ENCODE measurements at regions not wholly inside any gene's neighbourhood (a gene's known extent, or its start where the extent isn't known, plus 50 kb on each side); places are given as distances from the start of the nearest gene placed in this dataset.
"Not testable (repeated sequence)": the region's sequence is repeated elsewhere in the genome, so short reads cannot be mapped to it uniquely, and the experiment has no call there.

DNA sequence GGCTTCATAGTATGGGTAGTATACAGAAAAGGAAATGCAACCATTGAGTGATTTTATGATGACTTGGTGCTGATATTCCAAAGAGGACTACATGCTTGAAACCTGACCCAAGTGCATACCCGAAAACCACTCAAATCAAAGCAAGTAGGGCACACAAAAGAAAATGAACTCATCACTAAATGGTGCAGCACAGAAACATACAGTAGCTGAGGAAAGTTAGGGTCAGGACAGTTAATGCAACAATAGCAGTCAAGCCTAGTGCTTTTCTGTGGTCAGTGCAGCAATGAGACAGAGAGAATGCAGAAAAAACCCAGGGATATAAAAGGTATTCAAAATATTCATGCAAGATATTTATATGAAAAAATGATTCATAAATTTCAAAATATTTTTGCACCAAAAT, 711.1 kb downstream of the EPHA7 start:
- FAIRE-seq, result no peak

DNA sequence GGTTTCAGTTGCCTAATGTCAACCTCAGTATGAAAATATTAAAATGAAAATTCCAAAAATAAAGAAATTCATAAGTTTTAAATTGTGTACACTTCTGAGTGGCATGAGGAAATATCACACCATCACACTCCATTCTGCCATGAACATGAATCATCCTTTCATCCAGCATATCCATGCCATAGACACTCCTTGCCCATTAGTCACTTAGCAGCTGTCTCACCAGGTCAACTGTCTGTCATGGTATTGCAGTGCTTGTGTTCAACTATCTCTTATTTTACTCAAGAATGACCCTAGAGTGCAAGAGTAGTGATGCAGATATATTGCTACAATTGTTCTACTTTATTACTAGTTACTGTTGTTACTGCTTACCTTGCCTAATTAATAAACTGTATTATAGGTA, 712.4 kb downstream of the EPHA7 start:
- no peak for FAIRE-seq

DNA sequence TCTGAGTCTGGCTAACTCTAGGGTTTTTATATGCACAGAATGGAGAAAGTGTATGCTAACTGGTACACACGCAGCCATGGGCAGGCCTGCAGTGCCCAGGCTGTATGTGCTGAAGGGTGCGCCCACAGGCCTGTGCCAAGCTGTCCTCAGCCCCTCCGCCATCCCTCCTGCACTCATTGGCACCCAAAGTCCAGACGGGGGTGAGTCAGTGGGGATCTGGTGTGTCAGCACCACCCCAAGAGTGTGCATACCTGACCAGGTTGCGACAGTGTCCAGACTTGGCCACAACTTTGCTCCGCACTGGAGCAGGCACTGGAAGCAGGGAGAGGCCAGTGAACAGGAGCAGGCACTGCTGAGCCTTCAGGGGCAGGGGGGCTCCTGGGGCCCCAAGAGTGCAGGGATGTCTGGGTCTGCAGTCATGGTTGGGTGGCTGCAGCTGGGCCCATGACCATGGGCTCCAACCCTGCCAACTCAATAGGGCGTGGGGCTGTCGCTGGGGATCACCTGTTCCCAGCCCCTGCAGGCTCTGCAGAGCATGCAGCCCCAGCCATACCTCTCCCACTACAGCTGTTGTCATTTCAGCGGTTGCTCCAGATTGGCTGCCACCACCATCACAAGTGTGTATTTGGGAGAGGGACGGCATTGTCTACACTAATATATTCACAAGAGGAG, 717.8 kb downstream of the EPHA7 start:
- no peak for FAIRE-seq

DNA sequence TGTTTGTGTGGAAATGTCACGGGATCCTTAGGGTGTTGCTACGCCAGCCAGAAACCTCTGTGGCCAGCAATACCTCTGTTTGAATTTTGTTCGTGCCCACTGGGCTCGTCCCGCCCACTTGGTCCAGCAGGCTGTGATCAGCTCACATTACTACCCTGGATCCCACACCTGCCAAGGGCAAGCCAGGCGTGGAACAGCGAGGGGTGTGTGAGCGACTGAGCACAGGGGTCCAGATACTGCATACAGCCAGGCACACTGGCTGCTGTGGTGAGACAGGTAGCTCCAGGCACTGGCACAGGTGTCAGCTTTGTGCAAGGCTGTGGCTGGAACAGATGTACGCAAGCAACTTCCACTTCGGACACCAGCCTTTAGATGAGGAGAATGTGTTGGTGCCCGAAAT, 718.9 kb downstream of the EPHA7 start:
- no peak for FAIRE-seq

DNA sequence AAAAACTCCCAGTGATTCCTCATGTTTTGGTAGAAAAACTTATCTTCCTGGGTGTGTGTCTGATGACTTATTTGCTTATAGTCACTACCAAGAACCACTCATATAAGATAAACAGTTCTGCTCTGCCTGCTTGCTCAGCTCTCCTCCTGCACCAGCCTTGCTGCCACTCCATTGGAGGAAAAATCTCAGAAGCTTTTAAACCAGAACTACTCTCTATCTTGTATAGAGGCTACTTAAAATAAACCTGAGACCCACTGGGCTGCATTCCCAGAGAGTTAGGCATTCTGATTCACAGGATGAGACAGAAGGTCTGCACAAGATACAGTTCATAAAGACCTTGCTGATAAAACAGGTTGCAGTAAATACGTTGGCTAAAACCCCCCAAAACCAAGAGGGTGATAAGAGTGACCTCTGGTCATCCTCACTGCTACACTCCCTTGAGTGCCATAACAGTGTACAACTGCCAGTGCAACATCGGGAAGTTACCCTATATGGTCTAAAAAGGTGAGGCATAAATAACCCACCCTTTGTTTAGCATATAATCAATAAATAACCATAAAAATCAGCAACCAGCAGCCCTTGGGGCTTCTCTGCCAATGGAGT, 728.3 kb downstream of the EPHA7 start:
- no peak for FAIRE-seq

DNA sequence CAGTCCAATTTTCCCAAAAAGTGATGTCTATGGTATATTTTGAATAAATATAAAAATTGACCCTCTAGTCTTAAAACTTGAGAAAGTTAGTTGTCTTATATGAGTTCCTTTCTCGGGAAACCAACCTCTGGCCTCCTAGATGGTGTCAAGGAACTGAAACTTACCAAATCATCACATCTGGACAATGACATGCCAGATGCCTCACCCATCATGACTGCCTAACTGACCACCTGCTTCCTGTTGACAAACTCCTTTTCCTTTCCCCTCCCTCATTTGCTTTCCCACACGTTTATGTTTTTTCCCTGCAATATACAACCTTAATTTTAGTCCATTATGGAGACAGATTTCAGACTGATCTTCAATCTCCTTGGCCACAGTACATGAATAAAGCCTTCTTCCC, 731.0 kb downstream of the EPHA7 start:
- FAIRE-seq, result no peak

DNA sequence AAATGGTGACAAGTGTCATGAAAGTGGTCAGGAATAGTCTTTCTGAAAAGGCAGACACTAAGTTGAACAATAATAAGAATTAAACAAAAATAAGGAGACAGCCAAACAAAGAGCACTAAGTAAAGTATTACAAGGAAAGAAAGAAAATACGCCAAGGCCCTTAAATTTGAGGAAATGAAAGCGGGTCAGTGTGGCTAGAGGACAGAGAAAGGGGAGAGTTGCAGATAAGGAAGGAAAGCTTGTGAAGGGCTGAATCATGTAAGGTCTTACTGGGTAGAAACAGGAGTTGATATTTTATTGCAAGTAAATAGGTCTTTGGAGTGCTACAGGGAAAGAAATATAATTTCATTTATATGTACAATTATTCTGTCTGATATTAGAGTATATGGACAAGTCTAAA, 732.1 kb downstream of the EPHA7 start:
- no peak for FAIRE-seq

DNA sequence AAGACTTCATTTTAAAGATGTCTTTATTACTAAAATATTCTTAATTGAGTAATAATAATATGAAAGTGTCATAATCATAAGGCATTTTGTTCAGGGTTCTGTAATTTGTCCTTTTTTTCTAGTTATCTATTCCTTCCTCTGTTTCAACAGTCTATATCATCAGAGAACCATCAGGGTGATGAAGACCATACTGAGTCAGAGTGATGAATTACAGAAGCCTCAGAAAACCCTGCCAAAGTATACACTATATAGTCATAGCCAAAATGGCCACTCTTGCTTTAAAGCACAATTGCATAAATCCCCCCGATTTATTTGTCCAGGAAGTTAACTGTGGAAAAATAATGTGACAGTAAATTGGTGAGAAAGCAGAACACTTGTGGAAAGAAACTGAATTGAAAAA, 735.0 kb downstream of the EPHA7 start:
- no peak for FAIRE-seq

DNA sequence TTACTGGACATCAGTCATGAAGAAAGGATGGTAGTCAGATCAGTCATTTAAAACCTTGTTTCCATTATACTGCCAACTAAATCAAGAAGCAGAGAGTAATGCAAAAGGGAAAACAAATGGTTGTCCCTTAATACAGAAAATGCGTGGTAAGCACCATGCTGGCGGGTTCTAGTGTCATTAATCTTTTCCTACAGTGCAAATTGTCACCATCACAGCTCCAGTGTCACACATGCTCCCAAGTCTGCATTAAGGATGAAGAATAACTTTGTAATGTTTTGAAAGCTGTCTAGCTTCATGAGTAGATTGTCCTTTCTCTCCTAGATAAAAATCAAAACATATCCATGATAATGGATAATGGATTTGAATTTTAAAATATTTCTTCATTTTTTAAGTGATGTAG, 735.6 kb downstream of the EPHA7 start:
- no peak for FAIRE-seq

DNA sequence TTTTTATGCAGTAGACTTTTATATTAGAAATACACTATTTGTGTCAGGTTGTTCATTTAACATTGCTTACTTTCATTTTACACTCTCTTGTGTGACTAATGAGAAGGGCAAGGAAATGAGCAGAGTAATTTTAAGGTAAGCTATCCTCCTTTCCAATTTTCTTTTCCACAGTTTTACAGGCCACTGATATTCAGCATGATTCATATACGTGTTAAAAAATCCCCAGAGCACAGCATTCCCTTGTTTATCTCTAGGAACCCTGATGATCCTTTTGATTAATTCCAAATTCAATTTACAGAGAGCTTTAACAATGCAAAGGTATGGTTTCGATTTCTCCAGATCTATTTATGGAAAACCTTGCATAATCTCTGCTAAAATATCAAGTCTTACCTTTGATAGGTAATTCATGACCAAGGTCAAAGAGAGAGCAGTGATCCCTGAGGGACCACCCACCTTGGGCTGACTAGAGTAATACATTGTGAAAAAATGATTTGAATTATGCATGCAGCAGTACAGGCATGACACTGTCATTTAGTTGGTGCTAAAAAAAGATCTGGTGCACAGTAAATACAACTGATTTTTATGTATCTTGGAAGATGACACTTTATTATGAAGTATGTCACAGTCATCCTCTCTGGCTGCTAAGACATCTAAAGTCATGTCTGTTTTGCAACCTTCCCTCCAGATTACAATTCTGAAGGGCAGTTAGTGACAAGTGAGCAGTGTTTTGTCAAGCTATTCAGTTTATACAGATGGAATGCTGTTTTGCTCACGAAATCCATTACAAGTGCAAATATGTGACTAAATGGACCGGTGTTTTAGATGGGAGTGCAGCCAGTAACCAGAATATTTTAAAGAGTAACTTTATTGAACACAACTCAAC, 736.6 kb downstream of the EPHA7 start:
- FAIRE-seq, result no peak

DNA sequence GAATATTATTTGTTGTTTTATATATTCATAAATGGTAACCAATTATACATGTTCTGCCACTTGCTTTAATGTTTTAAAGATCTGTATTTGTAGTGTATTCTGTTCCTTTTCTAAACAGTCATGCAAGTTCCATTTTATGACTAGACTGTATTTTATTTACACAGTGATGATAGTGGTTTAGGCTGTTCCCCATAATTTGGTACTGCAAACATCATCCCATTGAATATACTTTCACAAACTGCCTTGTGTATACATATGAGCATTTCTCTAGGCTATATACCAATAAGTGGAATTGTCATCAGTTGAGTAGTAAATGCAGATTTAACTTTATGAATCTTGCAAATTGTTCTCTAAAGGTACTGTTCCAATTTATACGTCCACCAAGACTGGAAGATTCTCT, 738.0 kb downstream of the EPHA7 start:
- no peak for FAIRE-seq

DNA sequence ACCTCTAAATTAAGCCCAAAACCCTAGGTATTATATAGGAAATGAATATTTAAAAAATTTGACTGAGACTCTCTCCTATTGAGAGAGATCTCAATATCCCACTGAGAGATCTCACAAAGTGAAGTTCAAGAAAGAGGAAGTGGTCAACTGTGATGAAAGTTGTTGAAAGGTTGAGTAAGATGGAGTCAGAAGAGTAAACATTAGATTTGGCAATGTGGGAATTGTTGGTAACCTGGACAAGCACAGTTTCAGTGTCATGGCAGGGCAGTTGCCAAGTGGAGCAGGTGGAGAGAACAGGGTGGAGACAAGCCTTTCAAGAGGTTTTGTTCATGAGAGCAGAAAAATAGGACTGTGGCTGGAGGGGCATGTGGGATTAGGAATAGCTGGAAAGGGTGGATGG, 747.9 kb downstream of the EPHA7 start:
- FAIRE-seq, result not testable (repeated sequence)

DNA sequence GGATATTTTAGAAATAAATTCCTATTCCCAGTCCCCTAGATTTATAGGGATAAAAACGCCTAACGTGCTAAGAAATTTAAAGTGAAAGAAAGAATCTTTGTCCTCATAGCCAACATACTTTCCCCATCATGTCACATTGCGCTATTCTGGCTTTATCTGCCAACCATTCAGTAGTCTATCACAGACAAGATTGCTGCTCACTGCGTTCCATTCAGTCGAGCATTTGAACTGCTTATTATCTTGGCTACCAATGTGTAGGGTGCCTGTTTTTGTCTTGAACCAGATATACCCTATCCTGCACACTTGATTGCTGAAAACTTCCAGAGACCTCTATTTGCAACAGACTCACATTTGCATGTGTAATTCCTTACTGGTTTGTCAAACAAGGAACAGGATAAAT, 751.5 kb downstream of the EPHA7 start:
- no peak for FAIRE-seq

DNA sequence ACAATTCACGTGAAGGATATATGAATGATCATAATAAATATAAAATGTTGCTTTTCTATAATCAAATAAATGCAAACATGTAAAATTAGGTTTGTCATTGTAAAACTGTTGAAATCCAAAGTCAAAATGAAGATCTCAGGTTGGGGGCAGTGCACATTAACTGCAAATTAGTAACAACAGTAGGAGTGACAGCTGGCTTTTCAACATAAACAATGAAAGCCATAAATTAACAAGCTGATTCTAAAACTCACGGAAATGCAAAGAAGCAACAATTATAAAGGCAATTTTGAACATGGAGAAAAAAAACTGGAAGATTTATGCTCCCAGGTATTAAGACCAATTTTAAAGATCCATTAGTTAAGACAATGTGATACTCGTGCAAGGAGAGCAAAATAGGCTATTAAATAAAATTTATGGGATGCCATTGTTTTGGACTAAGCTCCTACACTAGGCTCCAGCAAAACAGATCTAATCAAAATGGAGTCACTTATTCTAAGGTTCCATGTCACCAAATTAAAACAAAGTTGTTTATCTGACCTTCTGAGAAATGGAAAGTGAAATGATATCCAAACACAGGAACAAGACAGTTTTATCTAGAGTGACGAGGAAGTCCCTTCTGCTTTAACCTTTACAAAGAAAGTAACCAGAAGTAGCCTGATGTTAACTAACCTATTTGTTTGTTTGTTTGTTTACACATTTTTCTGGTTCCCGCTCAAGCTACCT, 770.8 kb downstream of the EPHA7 start:
- no peak for FAIRE-seq

DNA sequence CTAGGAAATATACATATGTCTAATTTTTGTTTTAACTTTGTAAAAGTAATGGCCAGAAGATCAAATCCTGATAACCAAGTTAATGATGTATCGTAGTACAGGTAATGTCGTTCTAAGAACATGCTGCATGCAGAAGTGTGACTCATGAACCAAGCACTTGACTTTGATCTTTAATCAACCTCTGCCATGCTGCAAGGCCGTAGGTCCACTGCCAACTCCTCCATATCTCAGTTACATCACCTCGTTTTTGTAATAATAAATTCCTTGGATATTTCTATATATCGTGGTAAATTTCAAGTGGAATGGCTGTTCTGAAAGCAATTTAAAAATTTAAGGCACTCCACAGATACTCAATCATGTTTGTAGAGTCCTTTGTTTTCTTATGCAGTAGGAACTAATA, 771.7 kb downstream of the EPHA7 start:
- FAIRE-seq, result no peak

DNA sequence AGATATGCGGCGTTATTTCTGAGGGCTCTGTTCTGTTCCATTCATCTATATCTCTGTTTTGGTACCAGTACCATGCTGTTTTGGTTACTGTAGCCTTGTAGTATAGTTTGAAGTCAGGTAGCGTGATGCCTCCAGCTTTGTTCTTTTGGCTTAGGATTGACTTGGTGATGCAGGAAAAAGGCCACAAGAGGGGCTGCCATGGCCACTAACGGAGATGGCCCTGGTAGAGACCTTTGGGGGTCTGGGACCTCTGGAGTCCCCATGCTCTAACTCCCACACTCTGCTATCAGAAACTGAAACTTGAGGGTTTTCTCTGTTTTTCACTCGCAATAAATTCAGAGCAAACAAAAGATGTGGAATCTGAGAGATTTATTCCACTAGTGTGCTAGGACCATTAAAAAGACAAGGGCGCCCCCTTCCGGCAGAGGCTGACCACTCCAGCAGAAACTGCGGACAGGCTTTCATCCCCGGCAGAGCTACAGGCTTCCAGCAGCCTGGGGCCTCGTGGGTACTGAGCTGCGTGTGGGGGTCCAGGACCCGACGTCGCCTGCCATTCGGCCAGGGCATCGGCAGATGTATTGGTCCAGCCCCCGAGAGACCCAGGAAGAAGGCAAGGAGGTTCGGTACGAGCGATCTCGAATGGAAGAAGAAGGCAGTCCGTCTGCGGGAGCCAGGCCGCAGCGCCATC, 775.1 kb downstream of the EPHA7 start:
- FAIRE-seq, result not testable (repeated sequence)

DNA sequence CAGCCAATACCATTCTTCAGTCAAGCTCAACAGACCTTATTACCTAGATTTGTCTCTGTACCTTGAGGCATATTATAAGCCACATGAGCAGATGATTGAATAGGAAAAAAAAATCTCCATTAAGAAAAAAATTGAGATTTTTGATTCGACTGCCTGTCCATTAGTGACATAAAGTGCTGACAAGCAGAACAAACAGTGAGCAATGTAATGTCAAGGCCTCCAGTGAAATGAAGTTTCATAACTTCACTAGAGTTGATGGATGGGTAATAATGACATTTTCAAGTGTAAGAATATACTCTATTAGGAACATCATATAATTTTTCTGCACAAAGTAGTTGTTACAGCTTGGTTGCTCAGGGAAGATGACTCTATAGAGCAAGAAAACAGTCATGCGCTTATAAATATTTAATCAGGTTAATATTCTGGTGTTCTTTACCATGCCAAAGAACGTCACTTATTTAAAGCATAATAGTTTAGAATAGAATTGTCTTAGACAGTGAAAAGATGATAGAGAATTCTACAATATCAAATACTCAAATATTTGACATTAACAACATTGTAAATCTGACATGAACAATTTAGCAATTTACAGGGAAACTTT, 783.7 kb downstream of the EPHA7 start:
- FAIRE-seq, result no peak

DNA sequence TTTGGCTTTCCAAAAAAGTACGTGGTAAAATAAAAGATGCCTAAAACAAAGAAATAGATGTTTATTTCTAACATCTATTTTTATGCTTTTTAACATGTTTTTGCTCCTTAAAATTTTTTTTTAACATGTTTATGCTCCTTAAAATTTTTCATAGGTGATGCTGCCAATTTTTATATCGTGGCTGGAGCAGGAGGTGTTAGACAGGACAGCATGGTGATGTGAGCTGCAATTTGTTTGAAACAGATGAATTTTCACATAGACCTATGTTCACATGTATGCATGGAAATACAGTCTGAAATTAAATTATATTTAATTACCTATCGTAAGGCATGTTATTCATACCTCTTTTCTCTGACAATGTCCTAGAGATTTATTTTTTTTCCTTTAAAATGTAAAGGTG, 784.8 kb downstream of the EPHA7 start:
- FAIRE-seq, result no peak

DNA sequence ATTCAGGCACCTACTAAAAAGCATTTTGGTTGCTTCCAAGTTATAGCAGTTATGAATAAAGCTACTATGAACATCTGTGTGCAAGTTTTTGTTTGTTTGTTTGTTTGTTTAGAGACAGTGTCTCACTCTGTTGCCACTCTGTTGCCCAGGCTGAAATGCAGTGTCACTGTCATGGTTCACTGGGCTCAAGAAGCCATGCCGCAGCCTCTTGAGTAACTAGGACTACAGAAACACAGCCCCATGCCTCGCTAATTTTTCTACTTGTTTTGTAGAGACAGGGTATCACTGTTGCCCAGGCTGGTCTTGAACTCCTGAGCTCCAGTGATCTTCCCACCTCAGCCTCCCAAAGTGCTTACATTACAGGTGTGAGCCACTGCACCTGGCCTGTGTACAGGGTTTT, 795.9 kb downstream of the EPHA7 start:
- FAIRE-seq, result no peak

DNA sequence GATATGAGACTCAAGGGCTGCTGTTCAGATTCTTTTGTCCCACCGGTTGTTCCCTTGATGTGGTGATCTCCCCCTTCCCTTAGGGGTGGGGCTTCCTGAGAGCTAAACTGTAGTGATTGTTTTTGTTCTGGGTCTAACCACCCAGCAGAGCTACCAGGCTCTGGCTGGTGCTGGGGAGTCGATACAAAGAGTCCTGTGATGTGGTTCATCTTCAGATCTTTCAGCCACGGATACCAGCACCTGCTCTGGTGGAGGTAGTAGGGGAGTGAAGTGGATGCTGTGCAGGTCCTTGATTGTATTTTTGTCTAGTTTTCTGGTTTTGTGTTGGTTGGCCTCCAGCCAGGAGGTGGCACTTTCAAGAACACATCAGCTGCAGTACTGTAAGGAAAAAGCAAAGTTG, 801.6 kb downstream of the EPHA7 start:
- no peak for FAIRE-seq

DNA sequence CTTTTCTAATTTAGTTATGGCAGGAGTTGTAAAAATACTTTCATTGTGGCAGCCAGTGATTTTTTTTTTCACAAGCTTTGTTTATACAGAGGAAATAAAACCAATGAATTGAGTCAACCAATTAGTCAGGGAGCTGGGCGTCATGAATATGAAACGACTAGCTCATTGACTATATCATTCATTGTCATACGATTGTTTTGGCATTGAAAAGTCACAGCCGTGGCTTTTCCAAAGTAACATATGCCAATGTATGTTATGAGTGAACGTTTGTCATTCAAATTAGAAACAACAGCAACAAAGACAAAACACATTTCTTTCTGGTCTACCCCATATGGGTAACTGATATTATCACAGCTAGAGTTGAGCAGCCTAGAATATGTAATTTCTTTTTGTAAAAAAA, 810.6 kb downstream of the EPHA7 start:
- FAIRE-seq, result no peak

DNA sequence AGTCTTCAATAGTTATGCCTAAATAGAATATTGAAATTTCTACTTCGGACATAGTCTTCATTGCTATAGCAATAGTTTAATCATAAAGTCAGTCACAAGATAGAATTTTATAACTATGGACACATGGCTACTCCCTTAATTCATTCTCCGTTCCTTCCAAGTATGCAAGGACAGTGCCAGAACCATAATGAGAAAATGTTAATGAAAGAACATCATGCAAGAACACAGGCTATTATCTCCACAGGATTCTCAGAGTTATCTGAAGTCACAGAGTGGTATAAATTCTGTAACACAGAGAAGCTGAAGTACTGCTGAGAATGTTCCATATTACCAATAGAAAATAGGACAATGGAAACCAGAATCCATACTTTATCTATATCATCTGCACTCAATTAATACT, 826.2 kb downstream of the EPHA7 start:
- FAIRE-seq, result no peak

Data from colon (tissue), 2 donors.